GM21447 (cell line): ENCODE measurements at regions not wholly inside any gene's neighbourhood (a gene's known extent, or its start where the extent isn't known, plus 50 kb on each side); places are given as distances from the start of the nearest gene placed in this dataset.
A peak's percentile ranks its signal among the peaks of the same experiment; 100 is the strongest.

Source experiments
- ATAC-seq: cut with Tn5 transposase; IDR thresholded peaks from one replicate; pipeline ENCODE4 v1.9.1; 2021; ENCODE audit not compliant: unreplicated experiment

DNA sequence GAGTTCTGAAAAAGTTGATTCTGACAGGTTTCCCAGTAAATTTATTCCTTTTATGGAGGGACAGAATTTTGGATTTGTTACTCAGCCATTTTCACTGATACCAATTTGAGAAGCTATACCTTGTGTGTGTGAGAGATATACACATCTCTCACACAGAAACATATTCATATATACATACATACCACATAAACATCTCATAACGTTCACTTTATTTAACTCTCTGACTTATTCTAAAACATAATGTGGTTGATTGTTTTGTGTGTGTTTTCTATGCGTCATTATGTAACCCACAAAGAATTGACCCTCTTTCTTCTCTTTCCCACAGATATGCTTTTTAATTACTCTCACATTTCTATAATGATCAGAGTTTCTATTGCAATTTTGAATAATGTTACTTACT is 570.8 kb upstream of the TLE4 start:
- ATAC-seq, result no peak

DNA sequence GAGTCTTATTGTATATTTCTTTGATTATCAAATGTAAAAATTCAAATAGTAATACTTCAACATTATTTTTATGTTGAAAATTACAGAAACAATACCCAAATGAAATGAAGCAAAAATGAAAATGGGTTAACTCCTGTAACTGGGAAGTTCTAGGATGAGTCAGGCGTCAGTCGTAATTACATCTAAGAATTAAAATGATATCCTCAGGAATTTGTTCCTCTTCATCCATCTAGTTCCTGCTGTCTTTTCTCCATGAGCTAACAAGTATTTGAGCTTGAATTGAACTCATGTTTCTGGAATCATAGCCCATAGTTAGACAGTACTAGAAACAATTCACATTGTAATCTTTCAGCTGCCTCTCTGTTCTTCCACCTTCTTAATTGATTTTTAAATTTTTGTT is 568.3 kb upstream of the TLE4 start:
- no peak for ATAC-seq

GRCh38 chr9:79004032-79004431 is 567.7 kb upstream of the TLE4 start:
- ATAC-seq, result no peak

DNA sequence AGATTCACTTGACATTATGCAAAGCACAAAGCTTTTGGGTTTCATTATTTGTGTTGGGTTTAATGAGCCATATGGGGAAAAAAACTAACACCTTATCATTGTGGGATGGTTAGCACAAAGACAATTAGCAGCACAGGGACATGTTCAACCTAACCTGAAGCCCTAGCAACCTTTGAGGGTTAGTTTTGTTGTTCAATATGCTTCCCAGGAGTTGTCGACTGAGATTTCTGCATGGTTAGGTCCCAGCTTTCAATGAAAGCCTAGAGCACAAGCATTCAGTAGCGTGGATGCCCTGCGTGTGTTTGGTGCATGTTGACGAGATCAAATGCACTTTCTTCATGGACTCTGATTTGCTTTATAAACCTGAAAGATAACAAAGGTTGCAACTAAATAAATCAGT is 565.2 kb upstream of the TLE4 start:
- ATAC-seq, result no peak

DNA sequence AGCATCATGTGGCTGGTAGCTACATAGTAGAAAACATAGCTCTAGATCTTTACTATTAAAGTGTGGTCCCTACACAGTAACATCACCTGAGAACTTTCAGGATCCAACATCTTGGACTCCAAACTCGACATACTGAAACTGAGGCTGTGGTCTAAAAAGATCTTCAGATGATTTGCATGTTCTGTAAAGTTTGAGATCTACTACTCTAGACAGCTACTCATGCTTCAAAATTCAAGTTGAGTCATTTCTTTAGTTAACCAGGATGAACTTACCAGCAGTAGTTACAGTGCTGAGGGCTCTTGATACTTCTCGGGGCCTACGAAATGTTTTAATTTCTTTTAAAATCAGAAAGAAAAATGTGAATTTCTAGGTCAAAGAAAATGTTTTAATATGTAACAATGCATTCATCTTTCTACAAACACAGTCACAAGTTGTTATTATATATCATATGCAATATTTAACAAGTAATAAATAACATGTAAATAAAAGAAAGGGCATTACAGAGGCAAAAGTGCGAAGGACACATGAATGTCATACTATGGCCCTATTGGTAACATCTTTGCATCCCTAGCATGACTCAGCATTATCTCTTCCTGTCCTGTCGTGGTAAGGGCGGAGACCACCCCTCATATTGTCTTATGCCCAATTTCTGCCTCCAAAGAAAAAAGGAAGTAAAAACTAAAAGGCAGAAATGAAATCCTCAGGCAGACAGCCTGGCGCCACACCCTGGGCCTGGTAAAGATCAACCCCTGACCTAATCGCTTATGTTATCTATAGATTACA is 563.9 kb upstream of the TLE4 start:
- peak; percentile 95 for ATAC-seq

- ATAC-seq, result no peak
These were observed 562.8 kb upstream of the TLE4 start for GRCh38 chr9:79008916-79009315.

DNA sequence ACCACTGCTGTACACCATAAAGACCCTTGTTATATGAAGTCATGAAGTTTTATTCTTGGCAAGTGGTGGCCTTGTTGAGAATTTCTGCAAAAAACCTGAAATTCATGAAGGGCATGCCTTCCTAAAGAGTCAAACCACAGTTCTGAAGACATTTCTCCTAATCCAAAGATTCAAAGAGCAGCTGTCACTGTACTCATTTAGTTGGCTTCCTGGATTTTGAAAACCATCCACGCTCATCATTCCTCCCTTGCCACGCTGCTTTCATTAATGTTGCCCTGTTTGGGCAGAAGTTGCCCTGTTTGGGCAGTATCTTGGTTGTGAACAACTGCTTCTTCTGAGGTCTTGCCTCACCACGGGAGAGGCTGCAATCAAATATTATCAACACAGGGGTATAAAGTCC is 560.3 kb upstream of the TLE4 start:
- no peak for ATAC-seq

- ATAC-seq, result no peak
These were observed 559.2 kb upstream of the TLE4 start for GRCh38 chr9:79012561-79012960.

DNA sequence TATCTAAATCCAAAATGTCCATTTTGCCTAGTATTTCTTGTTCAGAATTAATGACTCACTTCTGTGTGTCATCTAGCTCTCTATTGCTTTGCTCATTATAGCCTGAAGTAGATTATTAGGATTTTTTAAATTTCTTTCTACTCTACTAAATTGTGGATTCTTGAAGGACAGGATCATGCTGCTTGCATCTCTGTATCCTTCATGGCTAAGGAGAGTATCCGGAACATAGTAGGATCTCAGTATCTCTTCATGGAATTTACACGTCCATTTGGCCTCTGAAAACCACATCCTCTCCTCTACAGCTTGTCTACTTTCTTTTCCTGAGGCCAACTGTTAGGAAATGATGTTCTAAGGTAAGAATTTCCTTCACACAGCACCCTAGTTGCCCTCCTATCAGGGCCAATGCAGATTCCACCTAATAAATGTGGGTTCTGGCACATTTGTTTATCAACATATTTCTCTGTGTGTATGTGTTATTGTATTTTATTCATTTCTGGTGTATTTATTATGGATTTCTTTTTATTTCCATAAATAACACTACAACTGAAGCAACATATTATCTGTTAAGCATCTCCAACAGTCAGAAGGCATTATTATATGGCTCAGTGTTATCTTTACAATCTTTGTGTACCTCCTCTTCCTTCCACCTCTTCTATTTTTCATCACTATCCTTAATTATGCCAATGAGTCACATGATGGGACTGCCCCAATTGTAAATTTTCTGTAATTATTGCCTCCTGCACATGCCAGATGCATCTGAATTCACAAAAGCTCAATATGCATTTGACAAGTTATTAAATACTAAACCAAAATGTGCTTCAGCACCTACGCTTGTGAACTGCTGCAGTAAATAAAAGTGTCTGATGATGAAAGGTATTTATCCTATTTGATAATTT is 557.8 kb upstream of the TLE4 start:
- no peak for ATAC-seq

GRCh38 chr9:79014929-79015699 is 556.7 kb upstream of the TLE4 start:
- ATAC-seq, result no peak

DNA sequence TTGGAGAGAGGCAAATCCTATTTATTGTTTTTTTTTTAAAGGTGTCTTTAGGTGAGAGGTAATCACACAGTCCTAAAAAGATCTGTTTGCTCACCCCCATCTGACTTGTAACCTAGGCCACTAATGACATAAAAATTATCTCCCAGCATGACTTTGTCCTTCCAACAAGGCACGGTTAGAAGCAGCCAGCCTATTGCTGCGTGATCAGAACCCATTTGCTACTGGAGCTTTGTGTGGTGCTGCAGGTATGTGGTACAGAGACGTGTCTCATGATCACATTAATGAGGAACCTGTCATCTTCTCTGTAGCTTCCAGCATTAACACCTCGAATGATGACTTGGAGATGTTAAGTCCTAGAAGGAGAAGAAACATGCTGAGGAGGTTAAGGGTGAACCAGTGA is 555.8 kb upstream of the TLE4 start:
- ATAC-seq, result no peak

DNA sequence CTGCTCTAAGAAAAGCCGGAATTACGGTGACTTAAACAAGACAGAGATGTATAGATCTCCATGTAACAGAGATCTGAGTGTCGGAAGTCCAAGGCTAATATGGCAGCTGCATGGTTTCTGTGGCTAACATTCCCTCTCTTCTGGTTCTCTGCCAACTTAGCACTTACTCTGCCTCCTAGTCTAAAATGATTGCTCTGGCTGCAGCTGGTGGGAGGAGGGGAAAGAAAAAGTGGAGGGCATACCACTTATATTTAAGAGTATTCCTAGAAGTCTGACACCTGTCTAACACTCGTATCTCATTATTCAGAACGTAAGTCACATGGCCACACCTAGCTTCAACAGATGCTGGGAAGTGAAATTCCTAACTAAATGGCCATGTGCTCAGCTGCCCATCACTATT is 551.5 kb upstream of the TLE4 start:
- ATAC-seq, result no peak

GRCh38 chr9:79021084-79021483 is 550.7 kb upstream of the TLE4 start:
- ATAC-seq, result no peak

DNA sequence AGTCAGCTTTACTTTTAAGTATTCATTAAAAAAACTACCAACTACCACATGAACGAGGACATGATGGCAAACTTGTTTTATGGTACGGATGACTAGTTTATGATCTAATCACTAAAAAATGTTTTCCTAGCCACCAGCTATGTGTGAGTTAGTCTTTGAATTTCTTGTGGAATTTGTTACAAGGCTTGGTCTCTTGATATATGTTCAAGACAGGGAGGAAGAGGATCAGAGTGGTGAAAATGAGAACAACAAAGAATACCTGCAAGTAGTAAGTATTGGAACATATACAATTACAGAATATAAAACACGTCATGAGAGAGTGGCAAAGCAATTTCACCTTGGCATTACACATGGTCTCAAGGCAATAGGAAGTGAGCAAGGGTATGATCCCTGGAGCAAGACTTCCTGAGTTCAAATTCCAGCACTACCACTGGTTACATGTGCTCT is 548.6 kb upstream of the TLE4 start:
- ATAC-seq, result no peak

GRCh38 chr9:79026316-79026715 is 545.4 kb upstream of the TLE4 start:
- peak; percentile 83 for ATAC-seq

- no peak for ATAC-seq
These were observed 543.7 kb upstream of the TLE4 start for GRCh38 chr9:79028101-79028500.

- ATAC-seq, result no peak
These were observed 537.2 kb upstream of the TLE4 start for GRCh38 chr9:79034583-79034982.

DNA sequence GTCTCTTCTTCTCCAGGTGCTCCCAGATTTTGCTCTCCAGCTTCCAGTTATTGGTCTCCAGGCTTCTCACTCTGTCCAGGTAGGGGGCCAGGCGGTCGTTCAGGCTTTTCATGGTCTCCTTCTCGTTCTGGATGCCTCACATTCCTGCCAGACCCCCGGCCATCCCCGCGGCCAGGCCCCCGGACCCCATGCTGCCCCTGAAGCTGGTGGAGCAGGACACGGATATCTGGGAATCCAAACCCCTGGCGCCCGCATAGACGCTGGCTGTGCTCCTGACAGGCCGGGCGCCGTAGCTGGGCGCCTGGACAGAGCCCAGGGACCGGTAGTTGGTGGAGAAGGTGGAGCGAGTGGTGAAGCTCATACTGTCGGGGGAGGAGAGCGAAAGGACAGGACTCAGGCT is 534.4 kb upstream of the TLE4 start:
- ATAC-seq, result no peak

DNA sequence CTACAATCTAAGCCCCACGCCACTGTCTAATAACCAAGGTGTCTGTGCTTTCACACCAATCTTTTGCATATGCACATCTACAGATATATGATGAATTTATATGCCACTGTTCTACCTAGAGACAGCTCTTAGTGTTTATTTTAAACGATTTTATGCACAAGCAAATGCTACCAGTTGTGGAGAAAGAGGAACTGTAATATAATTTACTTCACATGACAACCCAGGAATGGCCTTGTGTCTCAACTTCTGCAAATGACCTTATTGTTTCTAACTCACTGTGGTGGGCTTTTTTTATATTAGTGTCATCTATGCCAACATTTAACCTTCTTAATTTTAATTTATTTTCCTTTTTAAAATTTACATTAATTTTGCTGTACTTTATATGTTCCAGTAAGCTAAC is 531.1 kb upstream of the TLE4 start:
- ATAC-seq, result no peak

DNA sequence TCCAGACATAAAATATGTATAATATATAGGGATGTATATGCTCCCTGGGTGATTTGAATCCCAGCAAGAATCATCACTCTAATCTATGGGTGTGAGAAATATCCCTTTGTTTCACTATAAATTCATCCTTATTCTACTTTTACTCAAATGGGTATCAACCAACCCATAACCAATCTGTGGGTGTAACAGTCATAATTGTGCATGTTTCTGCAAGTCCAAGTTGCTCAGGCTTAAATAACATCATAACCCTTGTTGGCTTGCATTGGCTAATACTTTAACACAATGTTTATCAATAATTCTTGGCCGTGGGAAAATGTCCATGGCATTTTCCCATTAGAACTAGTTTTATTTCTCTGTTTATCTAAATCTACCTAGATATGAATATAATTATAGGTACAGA is 530.5 kb upstream of the TLE4 start:
- ATAC-seq, result no peak

GRCh38 chr9:79043916-79044315 is 527.8 kb upstream of the TLE4 start:
- ATAC-seq, result no peak
